ENCODE measurements at regions not wholly inside any gene's neighbourhood (a gene's known extent, or its start where the extent isn't known, plus 50 kb on each side); places are given as distances from the start of the nearest gene placed in this dataset.

DNA sequence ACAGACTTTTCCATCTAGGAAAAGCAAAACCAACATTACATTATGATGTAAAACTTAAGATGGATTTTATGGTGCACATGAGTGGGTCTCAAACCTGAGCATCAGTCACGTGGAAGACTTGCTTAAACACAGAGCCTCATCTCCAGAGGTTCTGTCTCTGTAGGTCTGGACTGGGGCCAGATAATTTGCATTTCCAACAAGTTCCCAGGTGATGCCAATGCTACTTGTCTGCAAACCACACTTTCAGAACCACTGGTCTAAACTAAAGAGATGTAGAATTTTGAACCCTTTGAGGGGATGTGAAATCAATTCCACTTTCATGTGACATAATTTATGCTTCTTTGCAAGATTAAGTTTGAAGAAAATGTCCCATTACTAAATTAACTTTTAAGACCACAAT lies 522.8 kb downstream of the MBD2 start:
- intact Hi-C loops (cut with micrococcal nuclease) = no loop called here
- Mint-ChIP-seq H3K27me3 (no peaks in the 10 kb centered on the region), H3K27ac (no peak overlapping the region), H3K4me1 (ENCODE audit: low read depth) (no peaks in the 10 kb centered on the region), H3K36me3 (ENCODE audit: low read depth) (no peaks in the 10 kb centered on the region), H3K9me3 (no peaks in the 10 kb centered on the region), H3K4me3 (no peak overlapping the region)

DNA sequence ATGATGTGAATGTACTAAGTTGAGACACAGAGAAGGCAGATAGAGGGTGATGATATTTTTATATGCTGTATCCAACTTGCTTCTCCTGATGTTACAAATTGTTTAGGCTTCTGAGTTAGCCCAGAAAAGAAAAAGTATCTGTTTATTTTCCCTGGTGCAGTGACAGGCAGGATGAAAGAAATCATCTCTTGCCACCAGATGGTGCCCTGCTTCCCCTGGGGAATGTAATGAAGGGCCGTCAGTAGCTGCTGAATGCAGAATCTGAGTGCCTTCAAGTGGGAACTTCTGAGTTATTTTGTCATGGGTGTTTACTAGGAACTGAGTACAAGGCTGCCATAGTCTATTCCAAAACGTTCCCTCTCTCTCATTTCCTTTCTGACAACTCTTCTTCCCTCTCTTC lies 525.6 kb downstream of the MBD2 start:
- Mint-ChIP-seq H3K4me1 (ENCODE audit: low read depth) (no peaks in the 10 kb centered on the region), H3K4me3 (no peak overlapping the region), H3K9me3 (no peaks in the 10 kb centered on the region), H3K27ac (no peak overlapping the region), H3K27me3 (no peaks in the 10 kb centered on the region), H3K36me3 (ENCODE audit: low read depth) (no peaks in the 10 kb centered on the region)
- intact Hi-C loops (cut with micrococcal nuclease) = no loop called here

DNA sequence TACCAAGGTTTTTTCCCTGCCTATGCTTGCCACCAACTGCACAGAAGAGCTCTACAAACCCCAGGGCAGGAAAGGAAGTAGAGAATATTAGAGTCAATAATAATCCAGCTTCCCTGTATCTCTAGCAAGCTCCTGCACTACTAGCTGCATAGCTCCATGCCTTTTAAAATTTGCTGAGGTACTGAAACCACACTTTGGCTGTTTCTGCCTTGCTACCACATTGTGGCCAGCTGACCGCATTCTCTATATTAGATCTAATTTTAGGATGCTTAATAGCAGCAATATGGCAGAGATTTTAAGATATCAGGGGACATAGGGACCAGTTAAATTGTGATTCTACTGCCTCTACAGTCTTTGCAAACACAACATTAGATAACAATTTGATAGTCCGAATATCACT lies 534.6 kb downstream of the MBD2 start:
- Mint-ChIP-seq H3K4me3 (no peak overlapping the region), H3K4me1 (ENCODE audit: low read depth) (no peaks in the 10 kb centered on the region), H3K9me3 (no peaks in the 10 kb centered on the region), H3K36me3 (ENCODE audit: low read depth) (no peaks in the 10 kb centered on the region), H3K27ac (no peak overlapping the region), H3K27me3 (no peaks in the 10 kb centered on the region)
- intact Hi-C loops (cut with micrococcal nuclease) = no loop called here

DNA sequence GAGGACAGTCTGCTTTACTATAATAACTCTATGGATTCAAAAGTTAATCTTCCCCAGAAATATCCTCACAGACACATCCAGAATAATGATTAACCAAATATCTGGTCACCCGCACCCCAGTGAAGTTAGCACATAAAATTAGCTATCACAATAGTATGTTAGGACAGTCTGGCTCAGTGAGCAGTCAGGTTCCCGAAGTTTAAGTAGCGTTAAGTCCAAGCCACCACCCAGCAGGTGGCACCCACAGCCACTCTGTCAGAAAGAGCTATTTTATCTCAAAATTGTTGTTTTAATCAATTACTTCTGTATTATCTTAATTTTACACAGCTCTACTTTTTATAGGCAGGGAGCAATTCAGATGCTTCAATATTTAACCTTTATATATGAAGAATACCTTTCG lies 537.5 kb downstream of the MBD2 start:
- Mint-ChIP-seq H3K4me3 (no peak overlapping the region), H3K4me1 (ENCODE audit: low read depth) (no peaks in the 10 kb centered on the region), H3K9me3 (no peaks in the 10 kb centered on the region), H3K27me3 (no peaks in the 10 kb centered on the region), H3K27ac (no peak overlapping the region), H3K36me3 (ENCODE audit: low read depth) (no peaks in the 10 kb centered on the region)
- intact Hi-C loops (cut with micrococcal nuclease) = no loop called here

DNA sequence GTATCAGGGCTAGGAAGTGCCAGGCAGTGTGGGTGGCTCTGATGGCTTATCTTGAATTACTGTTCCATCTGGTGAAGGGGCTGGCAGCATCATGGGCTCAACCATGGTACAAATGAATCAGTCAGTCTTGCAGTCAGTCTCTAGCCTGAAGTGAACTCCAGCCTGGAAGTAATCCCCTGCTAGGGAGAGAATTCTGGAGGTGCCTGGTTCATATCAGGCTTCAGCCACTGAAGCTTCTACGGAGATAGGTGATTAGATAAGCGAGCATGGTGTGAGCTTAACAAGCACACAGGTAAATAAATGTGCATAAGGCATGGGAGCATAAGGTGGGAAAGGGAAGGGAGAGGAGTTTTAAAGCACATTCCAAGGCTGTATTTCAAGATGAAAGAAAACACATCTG lies 541.7 kb downstream of the MBD2 start:
- intact Hi-C loops (cut with micrococcal nuclease) = no loop called here
- Mint-ChIP-seq H3K9me3 (no peaks in the 10 kb centered on the region), H3K36me3 (ENCODE audit: low read depth) (no peaks in the 10 kb centered on the region), H3K4me3 (no peak overlapping the region), H3K27me3 (no peaks in the 10 kb centered on the region), H3K4me1 (ENCODE audit: low read depth) (no peaks in the 10 kb centered on the region), H3K27ac (no peak overlapping the region)

DNA sequence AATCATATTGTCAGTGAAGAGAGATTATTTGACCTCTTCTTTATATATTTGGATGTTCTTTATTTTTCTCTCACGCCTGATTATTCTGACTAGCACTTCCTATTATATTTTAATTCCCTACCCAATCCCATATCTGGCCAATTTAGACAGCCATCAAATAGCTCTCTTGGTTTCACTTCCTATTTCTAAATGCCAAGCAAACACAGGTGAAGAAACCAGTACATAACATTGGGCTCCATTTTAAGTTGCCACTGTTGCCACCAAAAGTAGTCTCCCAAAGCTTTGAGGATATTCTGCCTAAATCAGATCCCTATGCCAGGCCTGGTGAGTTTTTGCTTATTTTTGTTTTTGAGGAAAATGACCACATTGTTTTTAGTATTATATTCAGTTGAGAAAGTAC lies 547.0 kb downstream of the MBD2 start:
- Mint-ChIP-seq H3K4me1 (ENCODE audit: low read depth) (no peaks in the 10 kb centered on the region), H3K4me3 (no peak overlapping the region), H3K27me3 (no peaks in the 10 kb centered on the region), H3K27ac (no peak overlapping the region), H3K9me3 (no peaks in the 10 kb centered on the region), H3K36me3 (ENCODE audit: low read depth) (no peaks in the 10 kb centered on the region)
- intact Hi-C loops (cut with micrococcal nuclease) = no loop called here

DNA sequence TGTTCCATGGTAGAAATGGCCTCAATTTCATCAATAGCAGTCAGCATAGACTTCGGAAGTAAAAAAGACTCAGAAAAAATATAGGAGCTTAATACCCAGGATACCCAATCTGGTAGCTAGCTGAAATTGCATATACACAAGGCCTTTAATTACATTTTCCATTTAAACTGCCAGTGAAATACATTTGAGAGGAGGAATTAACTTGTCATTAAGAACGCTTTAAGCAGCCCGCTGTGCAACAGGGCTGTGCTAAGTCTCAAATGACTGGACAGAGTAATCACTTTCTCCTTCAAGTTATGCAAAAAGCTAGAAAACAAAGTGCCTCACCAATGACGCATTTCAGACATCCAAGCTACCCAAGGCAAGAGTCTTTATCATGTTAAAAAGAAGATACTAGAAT lies 558.8 kb downstream of the MBD2 start:
- Mint-ChIP-seq H3K9me3 (peaks cover 56% of the 10 kb centered on the region), H3K27ac (no peak overlapping the region), H3K4me3 (no peak overlapping the region), H3K4me1 (ENCODE audit: low read depth) (no peaks in the 10 kb centered on the region), H3K27me3 (no peaks in the 10 kb centered on the region), H3K36me3 (ENCODE audit: low read depth) (no peaks in the 10 kb centered on the region)
- intact Hi-C loops (cut with micrococcal nuclease) = no loop called here

DNA sequence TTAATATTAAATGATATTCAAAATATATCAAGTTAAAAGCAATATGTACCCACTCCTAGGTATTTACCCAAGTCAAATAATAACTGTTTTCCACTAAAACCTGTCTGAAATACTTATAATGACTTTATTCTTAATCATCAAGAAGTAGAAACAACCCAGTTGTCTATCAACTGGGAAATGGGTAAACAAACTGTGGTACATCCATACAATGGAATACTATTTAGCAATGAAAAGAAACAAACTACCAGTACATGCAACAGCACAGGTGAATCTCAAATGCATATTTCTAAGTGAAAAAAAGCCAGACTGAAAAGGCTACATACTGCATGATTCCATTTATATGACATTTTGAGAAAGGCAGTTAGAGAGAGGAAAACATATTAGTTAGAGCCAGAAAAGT lies 559.9 kb downstream of the MBD2 start:
- H3K27ac Mint-ChIP-seq = no peak overlapping the region
- no peak overlapping the region for H3K4me3 Mint-ChIP-seq
- intact Hi-C loops (cut with micrococcal nuclease) = no loop called here
- H3K9me3 Mint-ChIP-seq = peaks cover 52% of the 10 kb centered on the region
- H3K27me3 Mint-ChIP-seq = no peaks in the 10 kb centered on the region
- H3K4me1 Mint-ChIP-seq (ENCODE audit: low read depth) = no peaks in the 10 kb centered on the region
- no peaks in the 10 kb centered on the region for H3K36me3 Mint-ChIP-seq (ENCODE audit: low read depth)

DNA sequence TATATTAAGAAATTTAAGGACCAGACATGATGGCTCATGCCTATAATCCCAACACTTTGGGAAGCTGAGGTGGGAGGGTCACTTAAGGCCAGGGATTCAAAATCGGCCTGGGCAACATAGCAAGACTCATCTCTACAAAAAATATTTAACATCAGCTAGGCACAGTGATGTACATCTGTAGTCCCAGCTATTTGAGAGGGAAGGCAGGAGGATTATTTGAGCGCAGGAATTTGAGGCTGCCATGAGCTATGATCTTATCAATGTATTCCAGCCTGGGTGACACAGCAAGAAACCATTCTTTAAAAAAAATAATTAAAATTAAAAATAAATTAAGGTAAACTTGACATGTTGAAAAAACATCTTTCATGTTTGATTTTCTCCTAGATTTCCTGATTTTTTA lies 564.2 kb downstream of the MBD2 start:
- Mint-ChIP-seq H3K4me1 (ENCODE audit: low read depth) (no peaks in the 10 kb centered on the region), H3K27ac (no peak overlapping the region), H3K9me3 (peaks cover 54% of the 10 kb centered on the region), H3K4me3 (no peak overlapping the region), H3K27me3 (no peaks in the 10 kb centered on the region), H3K36me3 (ENCODE audit: low read depth) (no peaks in the 10 kb centered on the region)
- intact Hi-C loops (cut with micrococcal nuclease) = no loop called here

DNA sequence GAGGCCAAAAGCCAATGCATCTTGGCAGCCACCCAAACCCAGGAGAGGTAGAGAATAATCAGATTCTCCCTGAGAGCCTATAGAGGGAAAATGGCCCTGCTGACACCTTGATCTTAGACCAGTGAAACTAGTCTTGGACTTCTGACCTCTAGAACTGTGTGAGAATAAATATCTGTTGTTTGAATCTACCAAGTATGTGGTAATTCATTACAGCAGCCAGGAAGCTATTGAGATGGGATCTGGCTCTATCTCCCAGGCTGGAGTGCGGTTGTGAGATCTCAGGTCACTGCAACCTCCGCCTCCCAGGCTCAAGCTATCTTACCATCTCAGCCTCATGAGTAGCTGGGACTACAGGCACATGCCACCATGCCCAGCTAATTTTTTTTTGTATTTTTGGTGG lies 567.2 kb downstream of the MBD2 start:
- H3K4me3 Mint-ChIP-seq = no peak overlapping the region
- H3K27me3 Mint-ChIP-seq = no peaks in the 10 kb centered on the region
- no peaks in the 10 kb centered on the region for H3K36me3 Mint-ChIP-seq (ENCODE audit: low read depth)
- H3K27ac Mint-ChIP-seq = no peak overlapping the region
- no peaks in the 10 kb centered on the region for H3K4me1 Mint-ChIP-seq (ENCODE audit: low read depth)
- H3K9me3 Mint-ChIP-seq = peaks cover 48% of the 10 kb centered on the region
- intact Hi-C loops (cut with micrococcal nuclease) = no loop called here

DNA sequence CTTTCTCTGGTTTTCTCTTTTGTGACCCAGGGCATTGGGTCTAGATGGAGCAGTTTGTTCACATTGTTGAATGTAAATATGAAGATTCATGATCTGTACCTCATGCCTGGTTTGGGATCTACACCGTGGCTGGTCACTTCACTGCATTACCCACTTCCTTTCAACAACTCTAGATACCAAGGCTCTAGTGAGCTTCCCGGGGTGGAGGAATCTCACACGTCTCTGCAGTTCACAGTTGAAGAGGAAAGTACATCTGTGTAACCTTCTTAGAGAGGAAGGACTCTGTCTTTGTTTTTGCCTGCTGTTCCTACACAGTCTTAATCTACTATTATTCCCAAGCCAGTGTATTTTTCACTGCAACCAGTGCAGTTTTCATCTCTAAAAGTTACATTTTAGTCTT lies 574.8 kb downstream of the MBD2 start:
- Mint-ChIP-seq H3K27ac (no peak overlapping the region), H3K4me3 (no peak overlapping the region), H3K27me3 (no peaks in the 10 kb centered on the region), H3K36me3 (ENCODE audit: low read depth) (no peaks in the 10 kb centered on the region), H3K9me3 (peaks cover 6% of the 10 kb centered on the region), H3K4me1 (ENCODE audit: low read depth) (no peaks in the 10 kb centered on the region)
- intact Hi-C loops (cut with micrococcal nuclease) = no loop called here

DNA sequence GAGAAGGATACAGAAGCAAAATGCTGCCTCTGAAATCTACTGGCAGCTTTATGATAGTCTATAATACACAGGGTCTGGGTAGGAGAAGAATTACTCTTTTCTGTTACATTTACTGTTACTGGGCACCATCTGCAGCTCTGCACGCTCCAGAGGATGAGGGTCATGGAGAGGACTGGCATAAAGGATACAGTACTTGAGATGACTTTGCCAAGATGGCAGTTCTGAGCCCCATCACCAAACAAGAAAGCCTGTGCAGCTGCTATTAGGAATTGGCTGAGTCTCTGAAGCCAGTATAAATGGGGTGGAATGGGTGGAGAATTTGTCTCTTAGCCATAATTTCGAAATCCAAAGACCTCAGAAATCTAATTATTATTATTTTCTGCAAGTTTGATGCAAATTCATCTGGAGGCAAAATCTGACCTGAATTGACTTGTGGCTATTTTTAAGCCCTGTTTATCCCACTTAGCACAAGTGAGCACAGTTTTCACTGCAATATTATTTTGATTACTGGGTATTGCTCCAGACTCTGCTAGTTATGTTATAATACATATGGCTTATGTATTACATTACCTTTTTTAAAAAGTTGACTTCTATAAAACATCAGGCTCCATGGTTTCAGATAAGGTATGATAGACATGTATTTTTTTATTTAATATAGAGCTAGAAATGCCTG lies 579.5 kb downstream of the MBD2 start:
- intact Hi-C loops (cut with micrococcal nuclease) = no loop called here
- Mint-ChIP-seq H3K27ac (no peak overlapping the region), H3K27me3 (no peaks in the 10 kb centered on the region)

DNA sequence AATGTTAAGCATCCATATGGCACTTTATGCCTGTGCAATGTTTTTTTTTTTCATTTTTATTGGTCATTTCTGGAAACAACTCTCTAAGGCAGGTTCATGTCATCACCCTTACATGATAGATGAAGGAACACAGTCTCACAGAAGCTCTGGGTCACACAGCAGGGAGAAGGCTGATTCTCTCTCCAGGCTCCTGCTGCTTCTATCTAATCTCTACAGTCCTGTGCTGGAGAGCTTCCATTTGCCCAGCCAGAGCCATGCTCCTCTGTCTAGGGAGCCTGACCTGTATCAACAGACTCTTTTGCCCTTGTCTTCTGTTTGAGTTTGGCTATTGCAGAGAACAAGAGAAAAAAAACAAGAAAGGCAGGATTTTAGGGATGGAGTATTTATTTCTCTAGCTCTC lies 584.8 kb downstream of the MBD2 start:
- H3K27ac Mint-ChIP-seq = no peak overlapping the region
- no peak overlapping the region for H3K4me3 Mint-ChIP-seq
- H3K9me3 Mint-ChIP-seq = peaks cover 40% of the 10 kb centered on the region
- no peaks in the 10 kb centered on the region for H3K36me3 Mint-ChIP-seq (ENCODE audit: low read depth)
- intact Hi-C loops (cut with micrococcal nuclease) = no loop called here
- H3K27me3 Mint-ChIP-seq = no peaks in the 10 kb centered on the region
- H3K4me1 Mint-ChIP-seq (ENCODE audit: low read depth) = no peaks in the 10 kb centered on the region

More for the DNA sequence above, 579.5 kb downstream of the MBD2 start:
- H3K9me3 Mint-ChIP-seq = peaks cover 22% of the 10 kb centered on the region
- H3K4me1 Mint-ChIP-seq (ENCODE audit: low read depth) = no peaks in the 10 kb centered on the region
- no peak overlapping the region for H3K4me3 Mint-ChIP-seq
- H3K36me3 Mint-ChIP-seq (ENCODE audit: low read depth) = no peaks in the 10 kb centered on the region

DNA sequence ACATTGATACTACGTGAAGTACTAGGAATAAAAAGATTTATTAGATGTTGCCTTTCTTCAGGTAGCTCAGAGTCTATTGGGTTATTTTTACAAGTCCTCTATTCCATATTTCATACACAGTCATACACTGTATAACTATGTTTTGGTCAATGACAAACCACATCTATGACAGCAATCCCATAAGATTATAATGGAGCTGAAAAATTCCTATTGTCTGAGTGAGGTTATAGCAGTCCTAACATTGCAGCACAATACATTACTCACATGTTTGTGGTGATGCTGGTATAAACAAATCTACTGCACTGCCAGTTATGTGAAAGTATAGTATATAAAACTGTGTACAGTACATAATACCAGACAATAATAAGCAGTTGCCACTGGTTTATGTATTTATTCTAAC lies 595.1 kb downstream of the MBD2 start:
- H3K36me3 Mint-ChIP-seq (ENCODE audit: low read depth) = no peaks in the 10 kb centered on the region
- H3K4me3 Mint-ChIP-seq = no peak overlapping the region
- H3K9me3 Mint-ChIP-seq = peaks cover 37% of the 10 kb centered on the region
- H3K27ac Mint-ChIP-seq = no peak overlapping the region
- no peaks in the 10 kb centered on the region for H3K4me1 Mint-ChIP-seq (ENCODE audit: low read depth)
- intact Hi-C loops (cut with micrococcal nuclease) = no loop called here
- no peaks in the 10 kb centered on the region for H3K27me3 Mint-ChIP-seq

DNA sequence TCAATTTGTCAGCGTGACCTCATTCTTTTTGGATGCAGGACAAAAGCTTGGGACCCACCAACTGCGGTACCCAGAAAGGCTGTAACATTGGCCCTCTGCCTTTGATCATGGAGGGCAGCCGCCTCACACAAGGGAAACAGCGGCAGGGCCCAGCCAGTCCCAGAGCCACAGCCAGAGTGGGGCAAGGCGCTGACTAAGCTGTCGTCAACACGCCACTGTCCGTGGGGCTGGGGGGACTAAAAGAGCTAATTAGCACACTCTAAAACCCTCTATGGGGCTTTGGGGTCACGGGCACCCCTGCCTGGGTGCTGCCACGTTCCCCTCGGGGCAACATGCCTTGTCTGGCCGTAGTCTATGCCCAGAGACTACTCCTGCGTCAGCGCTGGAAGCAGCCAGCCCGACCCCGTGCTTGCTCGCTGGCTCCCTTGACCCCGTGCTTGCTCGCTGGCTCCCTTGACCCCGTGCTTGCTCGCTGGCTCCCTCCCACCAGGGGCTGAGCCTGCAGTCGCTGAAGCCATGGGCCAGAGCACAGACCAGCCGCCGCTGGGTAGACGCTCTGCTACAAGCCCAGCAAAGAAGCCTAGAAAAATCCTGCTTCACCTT lies 598.4 kb downstream of the MBD2 start:
- Mint-ChIP-seq H3K4me1 (ENCODE audit: low read depth) (no peaks in the 10 kb centered on the region), H3K4me3 (no peak overlapping the region), H3K27ac (no peak overlapping the region), H3K36me3 (ENCODE audit: low read depth) (no peaks in the 10 kb centered on the region), H3K9me3 (peaks cover 17% of the 10 kb centered on the region), H3K27me3 (no peaks in the 10 kb centered on the region)
- intact Hi-C loops (cut with micrococcal nuclease) = no loop called here

All from dendritic cell treated with granulocyte-macrophage colony-stimulating factor and Interleukin-4, amounts not matched to agents 40 ng/mL and 50 ng/mL, for 4 days (primary cell).